ENCODE measurements at regions not wholly inside any gene's neighbourhood (a gene's known extent, or its start where the extent isn't known, plus 50 kb on each side); places are given as distances from the start of the nearest gene placed in this dataset.

DNA sequence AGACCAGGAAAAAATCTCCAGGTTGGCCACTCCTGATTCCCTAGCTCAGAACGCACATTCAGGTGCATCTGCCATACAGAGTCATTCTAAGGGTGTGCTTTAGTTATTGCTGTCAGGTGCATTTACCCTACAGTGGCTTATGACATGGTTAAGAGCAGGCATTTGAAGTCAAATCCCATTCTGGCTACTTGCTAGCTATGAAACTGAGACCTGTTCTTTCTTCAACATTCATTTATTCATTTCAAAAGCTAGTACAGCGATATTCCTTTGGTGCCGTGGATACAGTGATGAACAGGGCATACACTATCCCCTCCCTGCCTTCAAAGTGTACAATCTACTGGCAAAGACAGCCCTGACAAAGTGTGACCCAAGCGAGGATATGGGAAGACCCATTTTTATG lies 508.3 kb downstream of the NPIPA7 start:
- DNase-seq, result no peak
- H3K36me3 ChIP-seq, result no peaks in the 10 kb centered on the region
- H3K9me3 ChIP-seq, result no peaks in the 10 kb centered on the region
- TF ChIP-seq POLR2AphosphoS5 (IDR thresholded peaks at IDR 0.05) (no peak), CTCF (IDR thresholded peaks at IDR 0.05 in 8 of 11, conservative IDR thresholded peaks at IDR 0.05 in 3 of 11) (no peak)
- no peaks in the 10 kb centered on the region for H3K4me1 ChIP-seq
- no peak overlapping the region for H3K4me3 ChIP-seq
- no peak overlapping the region for H3K27ac ChIP-seq
- no peaks in the 10 kb centered on the region for H3K27me3 ChIP-seq (replicated peaks in 1 of 7)
- intact Hi-C loops (cut with DNase I; ENCODE audit: low total_unique reads), result no loop called here
- WGBS, 5 donors, result 87 to 93% (median 89%) methylated on average over 4 of the region's 4 CpGs

DNA sequence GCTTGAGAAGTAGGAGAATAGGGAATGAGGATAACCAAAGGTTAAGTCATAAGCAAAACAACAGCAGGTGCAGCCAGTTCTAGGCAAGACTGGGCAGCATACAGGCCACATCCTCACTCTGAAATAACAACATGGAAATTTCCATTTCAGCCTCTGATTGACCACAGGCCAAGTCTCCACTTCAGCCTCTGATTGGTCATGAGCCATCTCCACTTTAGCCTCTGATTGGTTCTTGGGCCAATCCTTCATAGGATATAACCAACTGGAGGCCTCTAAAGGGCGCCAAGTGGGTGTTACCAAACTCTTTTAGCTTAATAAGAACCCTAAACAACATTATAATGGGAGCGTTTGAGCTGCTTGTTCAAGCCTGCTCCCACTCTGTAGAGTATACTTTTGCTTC lies 512.0 kb downstream of the NPIPA7 start:
- intact Hi-C loops (cut with DNase I; ENCODE audit: low total_unique reads), result no loop called here
- no peak overlapping the region for H3K27ac ChIP-seq
- DNase-seq, result no peak
- H3K4me1 ChIP-seq, result no peaks in the 10 kb centered on the region
- 71 to 80% (median 75%) methylated on average over 2 of the region's 2 CpGs for WGBS, 5 donors
- H3K9me3 ChIP-seq, result no peaks in the 10 kb centered on the region
- no peak for TF ChIP-seq CTCF (IDR thresholded peaks at IDR 0.05 in 8 of 11, conservative IDR thresholded peaks at IDR 0.05 in 3 of 11)
- no peak for TF ChIP-seq POLR2A (IDR thresholded peaks at IDR 0.05)
- TF ChIP-seq POLR2AphosphoS5 (IDR thresholded peaks at IDR 0.05), result no peak
- H3K27me3 ChIP-seq (replicated peaks in 1 of 7), result no peaks in the 10 kb centered on the region
- H3K36me3 ChIP-seq, result no peaks in the 10 kb centered on the region
- no peak overlapping the region for H3K4me3 ChIP-seq

GRCh38 chr16:16904601-16905000 lies 525.7 kb downstream of the NPIPA7 start:
- H3K36me3 ChIP-seq, result no peaks in the 10 kb centered on the region
- intact Hi-C loops (cut with DNase I; ENCODE audit: low total_unique reads), result no loop called here
- no peaks in the 10 kb centered on the region for H3K27me3 ChIP-seq (replicated peaks in 1 of 7)
- peaks cover 0 to 48% (median 43%) of the 10 kb centered on the region in 8 donors for H3K9me3 ChIP-seq
- TF ChIP-seq CTCF (IDR thresholded peaks at IDR 0.05 in 8 of 11, conservative IDR thresholded peaks at IDR 0.05 in 3 of 11) (no peak), POLR2AphosphoS5 (IDR thresholded peaks at IDR 0.05) (no peak), POLR2A (IDR thresholded peaks at IDR 0.05) (no peak)
- H3K4me1 ChIP-seq, result no peaks in the 10 kb centered on the region
- no peak for DNase-seq
- no peak overlapping the region for H3K27ac ChIP-seq
- no peak overlapping the region for H3K4me3 ChIP-seq
- WGBS, 5 donors, result 64 to 90% (median 81%) methylated on average over 1 of the region's 1 CpG

GRCh38 chr16:16905850-16906249 lies 526.9 kb downstream of the NPIPA7 start:
- Histone ChIP-seq H3K4me1 (no peaks in the 10 kb centered on the region), H3K27me3 (replicated peaks in 1 of 7) (no peaks in the 10 kb centered on the region), H3K36me3 (no peaks in the 10 kb centered on the region), H3K27ac (no peak overlapping the region), H3K9me3 (peaks cover 0 to 35% (median 30%) of the 10 kb centered on the region in 8 donors), H3K4me3 (no peak overlapping the region)
- no peak for DNase-seq
- no peak for TF ChIP-seq POLR2AphosphoS5 (IDR thresholded peaks at IDR 0.05)
- no peak for TF ChIP-seq CTCF (IDR thresholded peaks at IDR 0.05 in 8 of 11, conservative IDR thresholded peaks at IDR 0.05 in 3 of 11)
- intact Hi-C loops (cut with DNase I; ENCODE audit: low total_unique reads), result no loop called here
- WGBS, 5 donors, result 60 to 74% (median 67%) methylated on average over 3 of the region's 3 CpGs
